ENCODE measurements at regions not wholly inside any gene's neighbourhood (a gene's known extent, or its start where the extent isn't known, plus 50 kb on each side); places are given as distances from the start of the nearest gene placed in this dataset.

DNA sequence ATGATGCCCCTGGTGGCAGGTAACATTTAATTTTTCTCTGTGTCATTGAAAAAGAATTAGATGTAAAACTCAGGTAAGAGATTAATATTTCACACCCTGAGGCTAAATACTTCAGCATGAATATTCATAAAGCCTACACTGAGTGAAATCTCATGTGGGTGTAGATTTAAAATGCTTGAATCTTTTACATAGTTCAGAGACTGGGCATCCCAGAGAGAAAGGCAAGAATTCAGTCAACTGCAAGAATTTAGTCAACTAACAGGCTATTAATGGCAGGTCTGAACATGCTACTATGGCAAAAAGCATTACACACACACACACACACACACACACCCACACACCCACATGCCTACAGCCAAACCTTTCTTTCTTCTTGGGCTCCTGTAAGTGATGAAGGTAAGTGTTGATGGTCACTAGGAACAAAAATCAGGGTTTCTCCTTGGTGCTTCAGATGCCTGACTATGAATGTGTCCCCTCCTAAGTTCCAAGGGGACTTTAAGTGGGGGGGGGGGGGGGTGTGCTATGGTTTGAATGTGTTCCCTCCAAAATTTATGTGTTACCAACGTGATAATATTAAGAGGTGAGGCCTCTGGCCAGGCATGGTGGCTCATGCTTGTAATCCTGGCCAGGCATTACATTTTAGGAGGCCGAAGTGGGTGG is 63.7 kb upstream of the PSMD7 start:
- H3K36me3 ChIP-seq (ENCODE audit: insufficient read depth, low read length), result no peaks in the 10 kb centered on the region
- no peak overlapping the region for H3K9ac ChIP-seq (ENCODE audit: low read depth, low read length)
- H3K4me1 ChIP-seq (ENCODE audit: insufficient read depth, low read length), result no peaks in the 10 kb centered on the region
- H3K9me3 ChIP-seq (ENCODE audit: control insufficient read depth, insufficient read depth, low read length), result no peaks in the 10 kb centered on the region

DNA sequence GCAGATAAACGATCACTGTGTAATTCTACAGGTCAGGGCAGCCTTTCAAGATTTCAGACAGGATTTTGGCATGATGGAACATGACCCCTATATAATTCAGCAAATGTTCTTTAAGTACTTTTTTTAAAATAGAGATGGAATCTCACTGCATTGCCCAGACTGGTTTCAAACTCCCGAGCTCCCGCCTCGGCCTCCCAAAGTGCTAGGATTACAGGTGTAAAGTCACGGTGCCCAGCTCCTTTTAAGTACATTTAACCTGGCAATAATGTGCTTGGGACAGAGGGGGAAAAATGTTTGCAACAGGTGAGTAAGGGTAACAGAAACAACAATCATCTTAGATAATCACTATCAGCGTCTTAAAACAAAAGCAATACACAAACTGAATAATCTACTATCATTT is 66.5 kb upstream of the PSMD7 start:
- Histone ChIP-seq H3K9ac (ENCODE audit: low read depth, low read length) (no peak overlapping the region), H3K4me1 (ENCODE audit: insufficient read depth, low read length) (0 out of 2 replicates have a peak, but pooled peaks cover 2% of the 10 kb centered on the region), H3K36me3 (ENCODE audit: insufficient read depth, low read length) (no peaks in the 10 kb centered on the region), H3K9me3 (ENCODE audit: control insufficient read depth, insufficient read depth, low read length) (no peaks in the 10 kb centered on the region)

- 0 out of 2 replicates have a peak, but pooled peaks cover 2% of the 10 kb centered on the region for H3K4me1 ChIP-seq (ENCODE audit: insufficient read depth, low read length)
- peak overlapping the region; percentile 17; the same call in 1 of the 2 replicates for H3K9ac ChIP-seq (ENCODE audit: low read depth, low read length)
- no peaks in the 10 kb centered on the region for H3K36me3 ChIP-seq (ENCODE audit: insufficient read depth, low read length)
- no peaks in the 10 kb centered on the region for H3K9me3 ChIP-seq (ENCODE audit: control insufficient read depth, insufficient read depth, low read length)
Measured at GRCh38 chr16:74226338-74226954, 70.2 kb upstream of the PSMD7 start.

- Histone ChIP-seq H3K9me3 (ENCODE audit: control insufficient read depth, insufficient read depth, low read length) (no peaks in the 10 kb centered on the region), H3K4me1 (ENCODE audit: insufficient read depth, low read length) (0 out of 2 replicates have a peak, but pooled peaks cover 2% of the 10 kb centered on the region), H3K9ac (ENCODE audit: low read depth, low read length) (no peak overlapping the region), H3K36me3 (ENCODE audit: insufficient read depth, low read length) (no peaks in the 10 kb centered on the region)
Measured at GRCh38 chr16:74224828-74225612, 71.6 kb upstream of the PSMD7 start.

DNA sequence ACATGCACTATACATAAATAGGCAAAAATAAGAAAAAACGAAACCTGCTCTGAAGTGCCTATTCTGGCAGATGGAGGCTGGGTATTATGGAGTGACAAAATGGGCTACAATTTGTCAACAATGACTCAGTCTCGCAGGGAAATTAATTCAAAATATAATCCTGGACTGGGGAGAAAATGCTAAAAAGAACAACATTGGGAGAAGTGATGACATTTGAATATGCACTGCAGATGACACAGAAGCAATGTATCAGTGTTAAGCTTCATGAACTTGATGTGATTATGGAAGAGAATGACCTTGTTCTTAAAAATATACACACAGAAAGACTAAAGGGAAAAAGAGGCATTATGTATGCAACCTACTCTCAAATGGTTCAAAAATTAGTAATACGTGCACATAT is 74.8 kb upstream of the PSMD7 start:
- H3K4me1 ChIP-seq (ENCODE audit: insufficient read depth, low read length), result 0 out of 2 replicates have a peak, but pooled peaks cover 2% of the 10 kb centered on the region
- H3K9me3 ChIP-seq (ENCODE audit: control insufficient read depth, insufficient read depth, low read length), result no peaks in the 10 kb centered on the region
- H3K36me3 ChIP-seq (ENCODE audit: insufficient read depth, low read length), result no peaks in the 10 kb centered on the region
- H3K9ac ChIP-seq (ENCODE audit: low read depth, low read length), result no peak overlapping the region

DNA sequence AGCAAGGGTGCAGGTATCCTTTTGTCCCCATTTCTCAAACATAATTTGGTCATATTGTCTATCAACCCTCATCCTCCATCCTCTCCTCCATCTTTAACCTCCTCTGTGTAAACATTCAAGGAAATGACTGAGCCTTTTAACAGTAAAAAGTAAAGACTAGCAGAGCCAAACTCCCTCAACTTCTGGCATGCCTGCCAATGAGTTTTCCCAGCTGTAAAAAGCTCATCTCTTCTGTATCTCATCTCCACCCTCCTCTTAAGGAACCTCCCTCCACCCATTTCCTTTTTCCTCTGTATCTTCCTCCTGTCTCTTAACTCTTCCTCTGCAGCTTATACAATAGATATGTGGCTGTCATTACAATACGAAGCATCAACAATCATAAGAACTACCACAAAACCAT is 76.9 kb upstream of the PSMD7 start:
- Histone ChIP-seq H3K4me1 (ENCODE audit: insufficient read depth, low read length) (no peaks in the 10 kb centered on the region), H3K9ac (ENCODE audit: low read depth, low read length) (no peak overlapping the region), H3K9me3 (ENCODE audit: control insufficient read depth, insufficient read depth, low read length) (no peaks in the 10 kb centered on the region), H3K36me3 (ENCODE audit: insufficient read depth, low read length) (no peaks in the 10 kb centered on the region)

DNA sequence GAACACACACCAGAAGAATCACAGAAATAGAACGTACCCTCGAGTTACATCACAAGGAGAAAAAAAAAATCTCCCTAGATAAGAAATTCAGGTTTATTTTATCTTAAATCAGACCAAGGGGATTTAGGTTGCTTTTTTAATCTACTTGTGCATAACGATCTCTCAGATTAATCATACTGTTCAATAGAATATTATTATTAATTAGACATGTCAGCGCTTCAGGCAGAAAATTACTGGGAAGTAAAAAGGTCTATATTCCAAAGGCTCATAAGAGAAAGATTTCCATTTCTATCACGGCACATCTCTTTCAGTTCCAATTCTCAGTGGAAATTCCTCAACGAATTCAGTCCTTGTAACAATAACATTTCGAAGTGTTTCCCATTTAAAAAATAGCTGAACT is 77.7 kb upstream of the PSMD7 start:
- Histone ChIP-seq H3K9me3 (ENCODE audit: control insufficient read depth, insufficient read depth, low read length) (no peaks in the 10 kb centered on the region), H3K36me3 (ENCODE audit: insufficient read depth, low read length) (no peaks in the 10 kb centered on the region), H3K4me1 (ENCODE audit: insufficient read depth, low read length) (no peaks in the 10 kb centered on the region), H3K9ac (ENCODE audit: low read depth, low read length) (no peak overlapping the region)

- H3K9me3 ChIP-seq (ENCODE audit: control insufficient read depth, insufficient read depth, low read length), result no peaks in the 10 kb centered on the region
- H3K4me1 ChIP-seq (ENCODE audit: insufficient read depth, low read length), result no peaks in the 10 kb centered on the region
- no peak overlapping the region for H3K9ac ChIP-seq (ENCODE audit: low read depth, low read length)
- H3K36me3 ChIP-seq (ENCODE audit: insufficient read depth, low read length), result no peaks in the 10 kb centered on the region
Measured at GRCh38 chr16:74216319-74216718, 80.3 kb upstream of the PSMD7 start.

- no peaks in the 10 kb centered on the region for H3K9me3 ChIP-seq (ENCODE audit: control insufficient read depth, insufficient read depth, low read length)
- no peak overlapping the region for H3K9ac ChIP-seq (ENCODE audit: low read depth, low read length)
- no peaks in the 10 kb centered on the region for H3K36me3 ChIP-seq (ENCODE audit: insufficient read depth, low read length)
- no peaks in the 10 kb centered on the region for H3K4me1 ChIP-seq (ENCODE audit: insufficient read depth, low read length)
Measured at GRCh38 chr16:74215249-74215648, 81.4 kb upstream of the PSMD7 start.

GRCh38 chr16:74213372-74213771 is 83.2 kb upstream of the PSMD7 start:
- no peaks in the 10 kb centered on the region for H3K36me3 ChIP-seq (ENCODE audit: insufficient read depth, low read length)
- no peaks in the 10 kb centered on the region for H3K9me3 ChIP-seq (ENCODE audit: control insufficient read depth, insufficient read depth, low read length)
- H3K4me1 ChIP-seq (ENCODE audit: insufficient read depth, low read length), result no peaks in the 10 kb centered on the region
- H3K9ac ChIP-seq (ENCODE audit: low read depth, low read length), result no peak overlapping the region

- no peak overlapping the region for H3K9ac ChIP-seq (ENCODE audit: low read depth, low read length)
- no peaks in the 10 kb centered on the region for H3K9me3 ChIP-seq (ENCODE audit: control insufficient read depth, insufficient read depth, low read length)
- H3K4me1 ChIP-seq (ENCODE audit: insufficient read depth, low read length), result no peaks in the 10 kb centered on the region
- no peaks in the 10 kb centered on the region for H3K36me3 ChIP-seq (ENCODE audit: insufficient read depth, low read length)
Measured at GRCh38 chr16:74210245-74210644, 86.4 kb upstream of the PSMD7 start.

- Histone ChIP-seq H3K4me1 (ENCODE audit: insufficient read depth, low read length) (no peaks in the 10 kb centered on the region), H3K9ac (ENCODE audit: low read depth, low read length) (no peak overlapping the region)
Measured at GRCh38 chr16:74202009-74202408, 94.6 kb upstream of the PSMD7 start.

GRCh38 chr16:74201576-74201975 is 95.0 kb upstream of the PSMD7 start:
- Histone ChIP-seq H3K4me1 (ENCODE audit: insufficient read depth, low read length) (no peaks in the 10 kb centered on the region), H3K9ac (ENCODE audit: low read depth, low read length) (no peak overlapping the region), H3K36me3 (ENCODE audit: insufficient read depth, low read length) (no peaks in the 10 kb centered on the region), H3K9me3 (ENCODE audit: control insufficient read depth, insufficient read depth, low read length) (no peaks in the 10 kb centered on the region)

More at GRCh38 chr16:74202009-74202408, 94.6 kb upstream of the PSMD7 start:
- Histone ChIP-seq H3K9me3 (ENCODE audit: control insufficient read depth, insufficient read depth, low read length) (no peaks in the 10 kb centered on the region), H3K36me3 (ENCODE audit: insufficient read depth, low read length) (no peaks in the 10 kb centered on the region)

DNA sequence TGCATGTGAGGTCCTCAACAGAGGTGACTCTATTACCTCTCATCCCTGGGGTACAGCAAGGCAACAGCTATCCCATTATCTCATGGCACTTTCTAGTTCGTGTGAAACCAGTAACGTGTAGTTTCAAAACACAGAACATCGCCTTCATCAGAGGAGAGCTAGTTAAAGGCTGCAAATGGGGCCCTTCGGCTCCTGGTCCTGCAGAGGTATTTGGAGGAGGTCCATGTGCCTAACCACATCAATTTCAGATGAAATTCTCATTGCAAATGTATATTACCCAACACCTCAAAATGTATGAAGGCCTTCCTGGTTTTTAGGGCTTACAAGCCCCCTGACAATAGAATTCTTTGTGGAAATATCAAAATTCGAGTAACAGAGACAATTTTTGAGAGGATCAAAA is 95.7 kb upstream of the PSMD7 start:
- Histone ChIP-seq H3K36me3 (ENCODE audit: insufficient read depth, low read length) (no peaks in the 10 kb centered on the region), H3K9me3 (ENCODE audit: control insufficient read depth, insufficient read depth, low read length) (no peaks in the 10 kb centered on the region), H3K4me1 (ENCODE audit: insufficient read depth, low read length) (no peaks in the 10 kb centered on the region)

DNA sequence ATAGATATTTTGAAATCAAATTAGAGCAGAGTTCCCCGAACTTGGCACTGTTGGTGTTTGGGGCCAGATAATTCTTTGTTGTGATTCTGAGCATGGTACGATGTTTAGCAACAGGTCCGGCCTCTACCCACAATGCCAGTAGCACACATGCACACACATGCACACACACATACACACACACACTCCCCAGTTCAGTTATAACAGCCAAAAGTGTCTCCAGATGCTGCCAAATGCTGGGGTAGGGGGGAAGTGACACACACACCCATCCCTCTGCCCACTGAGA is 96.8 kb upstream of the PSMD7 start:
- no peaks in the 10 kb centered on the region for H3K36me3 ChIP-seq (ENCODE audit: insufficient read depth, low read length)
- H3K9me3 ChIP-seq (ENCODE audit: control insufficient read depth, insufficient read depth, low read length), result no peaks in the 10 kb centered on the region
- H3K4me1 ChIP-seq (ENCODE audit: insufficient read depth, low read length), result no peaks in the 10 kb centered on the region
- no peak overlapping the region for H3K9ac ChIP-seq (ENCODE audit: low read depth, low read length)

More for the DNA sequence above, 95.7 kb upstream of the PSMD7 start:
- H3K9ac ChIP-seq (ENCODE audit: low read depth, low read length), result no peak overlapping the region
